GM23248 (cell line): ENCODE measurements at regions not wholly inside any gene's neighbourhood (a gene's known extent, or its start where the extent isn't known, plus 50 kb on each side); places are given as distances from the start of the nearest gene placed in this dataset.

Source experiments
- DNase-seq: peaks from one replicate; pipeline ENCODE4 v3.0.0-alpha.2; 2015
- H2AFZ ChIP-seq: fragments of 200-600 bp; sonication (generic); 2 replicates; pipeline ENCODE4 v1.6.1; 2016; ENCODE audit warnings: antibody characterized with exemption
- H3F3A ChIP-seq: fragments of 200-600 bp; sonication (generic); 2 replicates; pipeline ENCODE4 v1.6.1; 2016; ENCODE audit warnings: mild to moderate bottlenecking, antibody characterized with exemption, mixed run types; ENCODE audit not compliant: insufficient read depth
- H3K27ac ChIP-seq: fragments of 200-600 bp; sonication (generic); 2 replicates; pipeline ENCODE4 v1.5.1; 2016; ENCODE audit warnings: mild to moderate bottlenecking
- H3K27me3 ChIP-seq: fragments of 200-600 bp; sonication (generic); replicated peaks from 2 replicates; pipeline ENCODE4 v1.6.1; 2016; ENCODE audit warnings: mild to moderate bottlenecking; ENCODE audit not compliant: insufficient read depth
- H3K36me3 ChIP-seq: fragments of 200-600 bp; sonication (generic); 2 replicates; pipeline ENCODE4 v1.6.1; 2016; ENCODE audit warnings: low read depth, mild to moderate bottlenecking
- H3K4me1 ChIP-seq: fragments of 200-600 bp; sonication (generic); 2 replicates; pipeline ENCODE4 v1.6.1; 2016; ENCODE audit warnings: mild to moderate bottlenecking; ENCODE audit not compliant: insufficient read depth
- H3K4me2 ChIP-seq: fragments of 200-600 bp; sonication (generic); one replicate; pipeline ENCODE4 v1.6.1; 2016; ENCODE audit warnings: mild to moderate bottlenecking; ENCODE audit not compliant: unreplicated experiment
- H3K4me3 ChIP-seq: fragments of 200-600 bp; sonication (generic); 2 replicates; pipeline ENCODE4 v1.5.1; 2016; ENCODE audit warnings: mild to moderate bottlenecking
- H3K79me2 ChIP-seq: fragments of 200-600 bp; sonication (generic); 2 replicates; pipeline ENCODE4 v1.6.1; 2016; ENCODE audit warnings: mild to moderate bottlenecking; ENCODE audit not compliant: insufficient read depth
- H3K9ac ChIP-seq: fragments of 200-600 bp; sonication (generic); 2 replicates; pipeline ENCODE4 v1.6.1; 2016; ENCODE audit warnings: mild to moderate bottlenecking
- H3K9me2 ChIP-seq: fragments of 200-600 bp; sonication (generic); 2 replicates; pipeline ENCODE4 v1.6.1; 2016; ENCODE audit warnings: mixed run types, mild to moderate bottlenecking, moderate library complexity; ENCODE audit not compliant: insufficient read depth
- H3K9me3 ChIP-seq: fragments of 200-600 bp; sonication (generic); one replicate; pipeline ENCODE4 v1.6.1; 2017; ENCODE audit warnings: low read depth
- H4K20me1 ChIP-seq: fragments of 200-600 bp; sonication (generic); 2 replicates; pipeline ENCODE4 v1.6.0; 2016; ENCODE audit not compliant: insufficient read depth
- EZH2 ChIP-seq: fragments of 200-600 bp; sonication (generic); IDR thresholded peaks from 2 replicates; pipeline ENCODE4 v1.6.1; 2018; ENCODE audit warnings: antibody characterized with exemption, mild to moderate bottlenecking; ENCODE audit not compliant: insufficient read depth, poor library complexity, severe bottlenecking
- EZH2phosphoT487 ChIP-seq: fragments of 200-600 bp; sonication (generic); IDR thresholded peaks from 2 replicates; pipeline ENCODE4 v1.6.1; 2018; ENCODE audit warnings: antibody characterized with exemption, moderate library complexity, mild to moderate bottlenecking, low read depth; ENCODE audit not compliant: insufficient read depth
- WGBS, 2 experiments: methylation state at CpG; one replicate each; pipeline ENCODE4 v1.1.6; 2015 to 2017; ENCODE audit warnings: low lambda C conversion rate in 2 of 2, low coverage in 1 of 2; ENCODE audit errors: missing lambda C conversion rate in 2 of 2; 5-methylcytosine and 5-hydroxymethylcytosine counted together
- in situ Hi-C: fragments of 300-500 bp; cut with MboI; formaldehyde crosslinking; loops from 2 replicates; pipeline ENCODE4 v1.15.0; 2020

GRCh38 chr13:53494406-53494805, 465.8 kb downstream of the OLFM4 start:
- in situ Hi-C loops: no loop called here
- no peak for TF ChIP-seq EZH2phosphoT487
- no peak for TF ChIP-seq EZH2
- no peak overlapping the region for H3K9ac ChIP-seq
- no peak overlapping the region for H3K4me2 ChIP-seq
- DNase-seq: no peak
- no peaks in the 10 kb centered on the region for H3K27me3 ChIP-seq
- no peaks in the 10 kb centered on the region for H3F3A ChIP-seq
- H3K9me2 ChIP-seq: no peaks in the 10 kb centered on the region
- no peak overlapping the region for H3K27ac ChIP-seq
- H3K4me1 ChIP-seq: no peaks in the 10 kb centered on the region
- 6 to 8% methylated on average over 2 of the region's 2 CpGs for WGBS, 2 experiments
- H3K9me3 ChIP-seq: no peaks in the 10 kb centered on the region
- H3K4me3 ChIP-seq: no peak overlapping the region
- H4K20me1 ChIP-seq: no peaks in the 10 kb centered on the region
- H3K79me2 ChIP-seq: no peaks in the 10 kb centered on the region
- no peaks in the 10 kb centered on the region for H3K36me3 ChIP-seq
- H2AFZ ChIP-seq: no peak overlapping the region

DNA sequence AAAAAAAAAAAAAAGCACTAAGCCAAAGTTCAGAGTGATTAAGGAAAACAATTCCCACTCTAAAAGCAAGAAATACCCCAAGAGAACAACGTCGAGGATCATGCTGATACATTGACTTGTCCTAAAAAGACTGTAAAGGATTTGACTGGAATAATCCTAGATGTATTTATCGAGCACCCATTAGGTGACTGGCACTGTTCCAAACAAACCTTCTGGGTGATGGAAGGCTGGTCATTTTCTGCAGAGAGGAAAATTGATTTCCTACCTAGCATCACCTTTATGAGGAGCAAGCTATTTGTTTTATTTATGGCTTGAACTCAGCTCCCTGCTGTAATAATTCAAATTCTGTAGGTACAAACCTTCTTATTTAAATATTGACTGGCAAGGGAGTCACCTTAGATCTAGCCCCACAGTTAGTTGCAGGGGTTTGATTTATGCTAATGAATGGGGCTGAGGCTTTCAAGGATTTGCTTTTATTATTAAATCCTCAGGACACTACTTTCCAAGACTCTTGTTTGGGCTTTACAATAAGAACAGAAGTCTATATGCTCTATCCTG, 471.0 kb downstream of the OLFM4 start:
- Histone ChIP-seq H3K4me1 (no peaks in the 10 kb centered on the region), H3K9me3 (no peaks in the 10 kb centered on the region), H3K79me2 (no peaks in the 10 kb centered on the region), H2AFZ (no peak overlapping the region), H3K9me2 (no peaks in the 10 kb centered on the region), H3K36me3 (no peaks in the 10 kb centered on the region), H3K9ac (no peak overlapping the region), H3K4me2 (no peak overlapping the region), H3F3A (no peaks in the 10 kb centered on the region), H3K4me3 (no peak overlapping the region), H3K27me3 (no peaks in the 10 kb centered on the region), H4K20me1 (no peaks in the 10 kb centered on the region), H3K27ac (no peak overlapping the region)
- TF ChIP-seq EZH2: no peak
- TF ChIP-seq EZH2phosphoT487: no peak
- no peak for DNase-seq
- 9 to 27% methylated on average over 3 of the region's 3 CpGs for WGBS, 2 experiments
- in situ Hi-C loops: no loop called here

GRCh38 chr13:53501387-53501786, 472.8 kb downstream of the OLFM4 start:
- H3K79me2 ChIP-seq: no peaks in the 10 kb centered on the region
- H3K4me3 ChIP-seq: no peak overlapping the region
- no peaks in the 10 kb centered on the region for H3K27me3 ChIP-seq
- no peaks in the 10 kb centered on the region for H3F3A ChIP-seq
- no peaks in the 10 kb centered on the region for H3K9me2 ChIP-seq
- no peak overlapping the region for H2AFZ ChIP-seq
- no peaks in the 10 kb centered on the region for H3K4me1 ChIP-seq
- TF ChIP-seq EZH2 (no peak), EZH2phosphoT487 (no peak)
- DNase-seq: no peak
- no peak overlapping the region for H3K27ac ChIP-seq
- in situ Hi-C loops: no loop called here
- no peaks in the 10 kb centered on the region for H3K9me3 ChIP-seq
- H3K36me3 ChIP-seq: no peaks in the 10 kb centered on the region
- no peak overlapping the region for H3K9ac ChIP-seq
- H4K20me1 ChIP-seq: no peaks in the 10 kb centered on the region
- no peak overlapping the region for H3K4me2 ChIP-seq

DNA sequence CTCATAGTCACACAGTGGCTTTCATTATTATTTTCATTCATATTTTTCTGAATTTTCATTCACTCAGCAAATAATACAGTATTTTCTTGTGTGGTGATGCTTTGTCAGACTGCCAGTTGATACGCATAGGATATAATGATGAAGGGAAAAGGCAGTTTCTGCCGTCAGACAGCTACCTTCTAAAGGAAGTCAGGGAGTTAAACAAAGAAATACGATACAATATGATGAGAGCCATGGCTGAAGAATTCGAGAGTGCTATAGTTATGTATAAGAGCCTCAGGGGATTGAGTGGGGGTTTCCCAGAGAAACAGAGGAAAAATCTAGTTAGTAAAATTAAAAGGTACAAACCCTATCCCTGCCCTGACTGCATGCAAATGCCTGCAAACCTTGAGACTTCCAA, 479.1 kb downstream of the OLFM4 start:
- H3K27me3 ChIP-seq: no peaks in the 10 kb centered on the region
- no peak overlapping the region for H3K4me3 ChIP-seq
- no peaks in the 10 kb centered on the region for H3K4me1 ChIP-seq
- H4K20me1 ChIP-seq: no peaks in the 10 kb centered on the region
- no peak overlapping the region for H2AFZ ChIP-seq
- TF ChIP-seq EZH2phosphoT487 (no peak), EZH2 (no peak)
- no peak overlapping the region for H3K27ac ChIP-seq
- no peaks in the 10 kb centered on the region for H3F3A ChIP-seq
- H3K9me3 ChIP-seq: peaks cover 3% of the 10 kb centered on the region
- no peak overlapping the region for H3K4me2 ChIP-seq
- no peak for DNase-seq
- WGBS, 2 experiments: 18 to 22% methylated on average over 4 of the region's 4 CpGs
- in situ Hi-C loops: no loop called here
- H3K9ac ChIP-seq: no peak overlapping the region
- no peaks in the 10 kb centered on the region for H3K36me3 ChIP-seq
- H3K9me2 ChIP-seq: no peaks in the 10 kb centered on the region
- H3K79me2 ChIP-seq: no peaks in the 10 kb centered on the region

DNA sequence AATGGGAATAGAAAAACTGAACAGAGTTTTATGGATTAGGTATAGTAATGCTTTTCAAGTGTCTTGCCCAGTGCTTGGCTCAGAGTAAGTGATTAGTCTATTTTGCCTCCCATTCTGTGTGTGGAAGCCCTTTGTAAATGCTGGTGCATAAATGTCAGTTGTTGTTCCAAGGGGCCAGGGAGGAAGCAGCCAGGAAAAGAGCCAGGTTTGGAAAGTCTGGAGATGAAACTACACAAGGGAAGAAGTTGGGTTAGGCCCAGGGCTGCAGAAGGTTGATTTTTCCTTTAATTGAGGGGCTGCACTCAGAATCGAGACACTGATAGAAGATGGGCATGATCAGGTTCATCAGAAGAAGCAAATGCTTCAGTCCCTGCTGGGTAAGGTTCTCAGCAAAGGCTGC, 484.0 kb downstream of the OLFM4 start:
- DNase-seq: no peak
- H3K9me3 ChIP-seq: peaks cover 3% of the 10 kb centered on the region
- no peaks in the 10 kb centered on the region for H3K27me3 ChIP-seq
- no peaks in the 10 kb centered on the region for H3K36me3 ChIP-seq
- no peaks in the 10 kb centered on the region for H4K20me1 ChIP-seq
- no peak overlapping the region for H2AFZ ChIP-seq
- H3K4me2 ChIP-seq: no peak overlapping the region
- no peaks in the 10 kb centered on the region for H3K9me2 ChIP-seq
- H3K4me3 ChIP-seq: no peak overlapping the region
- no peaks in the 10 kb centered on the region for H3F3A ChIP-seq
- in situ Hi-C loops: no loop called here
- no peak overlapping the region for H3K27ac ChIP-seq
- H3K79me2 ChIP-seq: no peaks in the 10 kb centered on the region
- no peaks in the 10 kb centered on the region for H3K4me1 ChIP-seq
- H3K9ac ChIP-seq: no peak overlapping the region
- 0 to 4% methylated on average over 1 of the region's 1 CpG for WGBS, 2 experiments
- TF ChIP-seq EZH2 (no peak), EZH2phosphoT487 (no peak)
